ENCODE measurements at regions not wholly inside any gene's neighbourhood (a gene's known extent, or its start where the extent isn't known, plus 50 kb on each side); places are given as distances from the start of the nearest gene placed in this dataset.

GRCh38 chr7:35485436-35485835 is 209.5 kb downstream of the HERPUD2 start:
- no peak overlapping the region for H3K4me3 ChIP-seq (ENCODE audit: low read length)

GRCh38 chr7:35483568-35483967 is 211.4 kb downstream of the HERPUD2 start:
- Histone ChIP-seq H3K4me3 (ENCODE audit: low read length) (no peak overlapping the region), H3K9me3 (ENCODE audit: low read length) (no peaks in the 10 kb centered on the region), H2AFZ (ENCODE audit: low read depth, low read length) (no peak overlapping the region), H3K36me3 (ENCODE audit: insufficient read depth, low read length) (no peaks in the 10 kb centered on the region), H3K4me1 (ENCODE audit: insufficient read depth, low read length) (no peaks in the 10 kb centered on the region), H3K27me3 (ENCODE audit: insufficient read depth, low read length) (no peaks in the 10 kb centered on the region)

More at GRCh38 chr7:35485436-35485835, 209.5 kb downstream of the HERPUD2 start:
- no peaks in the 10 kb centered on the region for H3K27me3 ChIP-seq (ENCODE audit: insufficient read depth, low read length)
- no peak overlapping the region for H2AFZ ChIP-seq (ENCODE audit: low read depth, low read length)
- H3K9me3 ChIP-seq (ENCODE audit: low read length): no peaks in the 10 kb centered on the region
- no peaks in the 10 kb centered on the region for H3K36me3 ChIP-seq (ENCODE audit: insufficient read depth, low read length)
- H3K4me1 ChIP-seq (ENCODE audit: insufficient read depth, low read length): no peaks in the 10 kb centered on the region

GRCh38 chr7:35482231-35482630 is 212.7 kb downstream of the HERPUD2 start:
- Histone ChIP-seq H3K4me3 (ENCODE audit: low read length) (no peak overlapping the region), H3K36me3 (ENCODE audit: insufficient read depth, low read length) (no peaks in the 10 kb centered on the region), H3K9me3 (ENCODE audit: low read length) (no peaks in the 10 kb centered on the region), H3K27me3 (ENCODE audit: insufficient read depth, low read length) (no peaks in the 10 kb centered on the region), H3K4me1 (ENCODE audit: insufficient read depth, low read length) (no peaks in the 10 kb centered on the region), H2AFZ (ENCODE audit: low read depth, low read length) (no peak overlapping the region)

- H3K4me1 ChIP-seq (ENCODE audit: insufficient read depth, low read length): no peaks in the 10 kb centered on the region
- H3K4me3 ChIP-seq (ENCODE audit: low read length): no peak overlapping the region
- H3K27me3 ChIP-seq (ENCODE audit: insufficient read depth, low read length): no peaks in the 10 kb centered on the region
- no peaks in the 10 kb centered on the region for H3K36me3 ChIP-seq (ENCODE audit: insufficient read depth, low read length)
- H3K9me3 ChIP-seq (ENCODE audit: low read length): no peaks in the 10 kb centered on the region
- H2AFZ ChIP-seq (ENCODE audit: low read depth, low read length): no peak overlapping the region
Observed at GRCh38 chr7:35480806-35481205, 214.1 kb downstream of the HERPUD2 start.

DNA sequence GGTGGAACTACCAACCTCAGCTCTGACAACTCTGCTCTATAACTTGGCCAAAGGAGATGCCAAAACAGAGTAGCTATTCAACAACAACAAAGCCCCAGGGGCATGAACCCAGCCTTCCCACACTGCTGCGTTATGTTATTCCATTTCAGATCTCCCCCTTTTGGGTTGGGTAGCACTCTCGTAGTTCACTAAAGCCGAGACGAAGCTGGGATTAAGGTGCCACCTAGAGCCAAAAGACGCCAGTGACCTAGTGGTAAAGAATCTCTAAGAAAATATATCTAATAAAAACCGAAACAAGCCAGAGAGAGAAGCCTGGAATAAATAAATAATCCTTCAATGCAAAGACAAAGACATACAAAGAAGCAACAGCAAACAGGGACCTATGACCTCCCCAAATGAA is 217.3 kb downstream of the HERPUD2 start:
- Histone ChIP-seq H2AFZ (ENCODE audit: low read depth, low read length) (no peak overlapping the region), H3K4me3 (ENCODE audit: low read length) (no peak overlapping the region), H3K4me1 (ENCODE audit: insufficient read depth, low read length) (no peaks in the 10 kb centered on the region), H3K36me3 (ENCODE audit: insufficient read depth, low read length) (no peaks in the 10 kb centered on the region), H3K27me3 (ENCODE audit: insufficient read depth, low read length) (no peaks in the 10 kb centered on the region), H3K9me3 (ENCODE audit: low read length) (no peaks in the 10 kb centered on the region)

GRCh38 chr7:35474100-35474499 is 220.2 kb upstream of the TBX20 start:
- Histone ChIP-seq H3K4me1 (ENCODE audit: insufficient read depth, low read length) (no peaks in the 10 kb centered on the region), H3K27me3 (ENCODE audit: insufficient read depth, low read length) (no peaks in the 10 kb centered on the region), H3K36me3 (ENCODE audit: insufficient read depth, low read length) (no peaks in the 10 kb centered on the region), H3K9me3 (ENCODE audit: low read length) (no peaks in the 10 kb centered on the region), H2AFZ (ENCODE audit: low read depth, low read length) (no peak overlapping the region), H3K4me3 (ENCODE audit: low read length) (no peak overlapping the region)

GRCh38 chr7:35468606-35469005 is 214.7 kb upstream of the TBX20 start:
- no peak overlapping the region for H3K4me3 ChIP-seq (ENCODE audit: low read length)
- no peaks in the 10 kb centered on the region for H3K36me3 ChIP-seq (ENCODE audit: insufficient read depth, low read length)
- no peak overlapping the region for H2AFZ ChIP-seq (ENCODE audit: low read depth, low read length)
- H3K27me3 ChIP-seq (ENCODE audit: insufficient read depth, low read length): no peaks in the 10 kb centered on the region
- H3K9me3 ChIP-seq (ENCODE audit: low read length): no peaks in the 10 kb centered on the region
- H3K4me1 ChIP-seq (ENCODE audit: insufficient read depth, low read length): no peaks in the 10 kb centered on the region

DNA sequence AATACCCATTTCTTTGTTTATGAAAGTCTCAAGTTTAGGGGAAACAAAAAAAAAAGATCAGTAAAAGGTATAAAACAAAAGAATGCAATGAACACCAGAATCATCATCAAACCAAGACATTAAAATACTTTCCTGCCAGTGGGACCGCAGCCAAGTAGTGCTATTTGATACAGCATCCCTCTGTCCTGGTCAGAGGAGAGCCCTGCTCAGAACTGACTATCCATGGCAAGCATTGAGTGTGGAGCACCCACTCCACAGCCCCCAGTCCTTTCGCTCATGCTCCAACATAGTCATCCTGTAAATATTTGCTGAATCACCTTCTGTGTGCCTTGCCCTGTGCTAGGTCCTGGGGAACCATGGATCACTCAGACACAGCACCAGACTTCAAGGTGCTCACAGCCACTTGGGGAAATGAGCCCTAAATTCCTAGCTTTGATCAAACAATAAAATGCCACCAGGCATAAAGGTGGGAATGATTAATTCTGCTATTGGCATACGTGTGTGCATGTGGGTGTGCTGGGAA is 213.6 kb upstream of the TBX20 start:
- no peaks in the 10 kb centered on the region for H3K9me3 ChIP-seq (ENCODE audit: low read length)
- H3K27me3 ChIP-seq (ENCODE audit: insufficient read depth, low read length): no peaks in the 10 kb centered on the region
- H2AFZ ChIP-seq (ENCODE audit: low read depth, low read length): no peak overlapping the region
- no peak overlapping the region for H3K4me3 ChIP-seq (ENCODE audit: low read length)
- no peaks in the 10 kb centered on the region for H3K36me3 ChIP-seq (ENCODE audit: insufficient read depth, low read length)
- H3K4me1 ChIP-seq (ENCODE audit: insufficient read depth, low read length): no peaks in the 10 kb centered on the region

DNA sequence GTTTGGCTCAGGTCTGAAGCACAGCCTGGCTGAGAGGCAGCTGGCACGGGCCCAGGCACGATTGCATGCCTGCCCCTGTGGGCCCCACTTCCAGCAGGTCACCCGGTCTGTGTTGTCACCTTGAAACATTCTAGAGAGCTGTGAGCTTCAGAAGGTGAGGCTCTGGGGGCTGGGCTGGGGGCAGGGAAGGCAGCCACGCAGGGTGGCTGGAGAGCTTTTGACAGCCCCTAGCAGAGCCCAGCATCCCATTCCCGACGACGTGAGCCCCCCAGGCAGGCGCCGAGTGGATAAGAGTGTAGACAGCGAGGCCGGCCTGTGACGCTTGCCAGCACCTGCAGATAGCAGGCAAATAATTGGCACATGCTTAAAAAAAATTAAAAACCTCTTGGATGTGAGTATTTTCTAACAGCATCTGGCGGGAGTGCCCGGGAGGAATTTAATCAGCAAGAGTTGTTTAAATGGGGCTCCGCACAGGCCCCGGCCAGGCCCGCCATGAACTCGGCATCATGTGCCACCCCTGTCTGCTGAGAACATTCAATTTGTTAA is 212.0 kb upstream of the TBX20 start:
- Histone ChIP-seq H3K4me3 (ENCODE audit: low read length) (no peak overlapping the region), H3K4me1 (ENCODE audit: insufficient read depth, low read length) (no peaks in the 10 kb centered on the region), H3K9me3 (ENCODE audit: low read length) (no peaks in the 10 kb centered on the region), H3K36me3 (ENCODE audit: insufficient read depth, low read length) (no peaks in the 10 kb centered on the region), H3K27me3 (ENCODE audit: insufficient read depth, low read length) (no peaks in the 10 kb centered on the region), H2AFZ (ENCODE audit: low read depth, low read length) (no peak overlapping the region)

DNA sequence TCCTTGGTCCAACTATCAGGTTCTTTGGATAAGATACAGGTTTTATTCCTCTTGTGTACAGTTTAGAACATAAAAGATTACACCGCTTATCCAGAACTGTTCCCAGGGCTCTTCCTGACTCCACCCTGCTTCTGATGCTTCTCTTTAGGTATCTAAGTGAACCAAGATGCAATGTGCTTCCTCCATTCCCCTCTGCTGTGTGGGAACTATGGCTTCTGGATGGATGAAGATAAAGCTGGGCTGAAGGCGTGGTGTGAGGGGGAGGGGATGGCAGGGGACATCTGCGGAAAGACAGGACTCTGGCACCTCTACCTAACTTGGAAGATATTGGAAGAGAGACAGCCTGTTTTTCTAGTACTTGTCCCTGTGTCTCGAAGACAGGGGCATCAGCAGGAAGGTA is 209.9 kb upstream of the TBX20 start:
- H3K9me3 ChIP-seq (ENCODE audit: low read length): no peaks in the 10 kb centered on the region
- no peaks in the 10 kb centered on the region for H3K27me3 ChIP-seq (ENCODE audit: insufficient read depth, low read length)

DNA sequence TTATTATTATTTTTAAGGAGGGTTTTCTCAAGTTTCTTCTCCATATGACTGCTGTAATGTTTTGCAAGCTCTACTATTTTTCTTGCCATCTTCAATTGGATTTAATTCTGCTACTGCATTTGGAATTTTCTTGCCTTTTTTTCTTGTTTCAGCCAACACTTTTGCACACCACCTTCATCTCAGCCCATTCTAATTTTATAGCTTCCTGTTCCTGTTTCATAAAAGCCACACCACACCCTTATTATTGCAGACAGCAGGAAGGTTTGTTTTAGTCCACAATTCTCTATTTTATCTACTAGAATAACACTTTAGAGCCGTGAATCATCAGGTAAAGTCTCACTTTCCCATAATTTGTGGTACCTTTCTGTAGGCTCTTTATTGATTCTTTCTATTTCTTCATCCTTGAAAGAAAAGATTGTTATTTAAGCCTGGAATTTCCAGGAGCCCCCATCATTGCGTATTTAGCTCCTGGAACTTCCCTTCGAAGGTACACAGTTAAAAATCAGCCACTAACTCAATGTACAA is 209.3 kb upstream of the TBX20 start:
- H3K4me1 ChIP-seq (ENCODE audit: insufficient read depth, low read length): no peaks in the 10 kb centered on the region
- no peaks in the 10 kb centered on the region for H3K27me3 ChIP-seq (ENCODE audit: insufficient read depth, low read length)
- H2AFZ ChIP-seq (ENCODE audit: low read depth, low read length): no peak overlapping the region
- H3K36me3 ChIP-seq (ENCODE audit: insufficient read depth, low read length): no peaks in the 10 kb centered on the region
- no peaks in the 10 kb centered on the region for H3K9me3 ChIP-seq (ENCODE audit: low read length)
- H3K4me3 ChIP-seq (ENCODE audit: low read length): no peak overlapping the region

More for the DNA sequence above, 209.9 kb upstream of the TBX20 start:
- no peaks in the 10 kb centered on the region for H3K4me1 ChIP-seq (ENCODE audit: insufficient read depth, low read length)
- H3K4me3 ChIP-seq (ENCODE audit: low read length): no peak overlapping the region
- no peaks in the 10 kb centered on the region for H3K36me3 ChIP-seq (ENCODE audit: insufficient read depth, low read length)
- no peak overlapping the region for H2AFZ ChIP-seq (ENCODE audit: low read depth, low read length)

- no peaks in the 10 kb centered on the region for H3K27me3 ChIP-seq (ENCODE audit: insufficient read depth, low read length)
- H2AFZ ChIP-seq (ENCODE audit: low read depth, low read length): no peak overlapping the region
- no peaks in the 10 kb centered on the region for H3K9me3 ChIP-seq (ENCODE audit: low read length)
- no peaks in the 10 kb centered on the region for H3K4me1 ChIP-seq (ENCODE audit: insufficient read depth, low read length)
- H3K4me3 ChIP-seq (ENCODE audit: low read length): no peak overlapping the region
- H3K36me3 ChIP-seq (ENCODE audit: insufficient read depth, low read length): no peaks in the 10 kb centered on the region
Observed at GRCh38 chr7:35454575-35455385, 200.9 kb upstream of the TBX20 start.

DNA sequence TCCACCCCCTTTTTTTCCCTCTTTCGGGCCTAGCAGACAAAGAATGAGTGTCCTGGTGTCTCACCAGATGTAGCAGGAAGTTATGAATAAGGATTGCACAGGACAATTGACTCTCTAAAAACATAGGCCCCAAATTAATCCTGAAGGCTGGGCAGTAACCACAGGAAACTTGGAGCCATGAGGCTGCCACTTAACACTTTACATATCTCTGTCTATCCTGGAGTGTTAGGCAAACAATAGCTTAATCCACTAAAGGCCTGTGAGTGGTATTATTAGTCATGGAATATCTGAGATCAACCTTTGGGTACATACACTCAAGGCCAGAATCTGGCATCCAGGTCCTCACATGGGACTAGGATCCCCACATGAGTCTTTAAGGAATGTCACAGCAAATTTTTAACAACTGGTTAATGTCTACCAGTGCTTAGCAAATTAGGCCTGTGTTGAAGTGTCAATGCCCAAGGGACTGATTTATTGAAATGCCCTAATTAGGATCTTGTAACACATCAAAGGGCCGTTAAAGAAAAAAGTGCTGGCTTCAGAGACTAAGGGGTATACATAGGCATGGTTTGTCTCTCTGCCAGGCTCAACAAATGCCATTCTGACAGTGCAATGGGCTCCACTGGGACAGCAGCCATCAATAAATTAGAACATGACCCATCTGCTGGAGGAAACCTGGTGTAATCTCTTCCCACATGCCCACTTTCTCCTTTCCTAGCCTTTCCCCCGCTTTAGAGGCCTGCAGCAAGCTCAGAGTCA is 196.7 kb upstream of the TBX20 start:
- Histone ChIP-seq H3K27me3 (ENCODE audit: insufficient read depth, low read length) (no peaks in the 10 kb centered on the region), H3K9me3 (ENCODE audit: low read length) (no peaks in the 10 kb centered on the region), H3K36me3 (ENCODE audit: insufficient read depth, low read length) (no peaks in the 10 kb centered on the region), H3K4me1 (ENCODE audit: insufficient read depth, low read length) (no peaks in the 10 kb centered on the region), H2AFZ (ENCODE audit: low read depth, low read length) (no peak overlapping the region), H3K4me3 (ENCODE audit: low read length) (no peak overlapping the region)

All from neuron (in vitro differentiated cells).